GM12878 (cell line): ENCODE measurements at regions not wholly inside any gene's neighbourhood (a gene's known extent, or its start where the extent isn't known, plus 50 kb on each side); places are given as distances from the start of the nearest gene placed in this dataset.

Experiments
- ATAC-seq: fragments of 200-7000 bp; cut with Tn5 transposase; 3 replicates; pipeline ENCODE4 v1.9.1; 2020; ENCODE audit warnings: mild to moderate bottlenecking, moderate library complexity
- BruUV-seq: library from RNA; stranded (reverse); fragments of 400-500 nt; replicated peaks from 2 replicates; lab custom pipeline; 2021; lab: Mats Ljungman, UMichigan
- CTCF ChIA-PET: fragments of 300-600 bp; sonication (Branson Sonifier 250); formaldehyde crosslinking; extraction: SDS; loops from one replicate; lab custom pipeline; 2021; ENCODE audit warnings: inconsistent platforms; lab: Yijun Ruan, JAX
- POLR2A ChIA-PET: fragments of 350-600 bp; formaldehyde crosslinking; extraction: SDS; loops from one replicate; lab custom pipeline; 2021; ENCODE audit warnings: inconsistent platforms; lab: Charles Lee
- RAD21 ChIA-PET: fragments of 300-600 bp; sonication (Branson Sonifier 250); formaldehyde crosslinking; loops from one replicate; lab custom pipeline; 2023; ENCODE audit warnings: antibody characterized with exemption; ENCODE audit not compliant: unreplicated experiment; lab: Charles Lee
- SMC1A ChIA-PET: fragments of 300-600 bp; sonication (Branson Sonifier 250); formaldehyde crosslinking; loops from one replicate; lab custom pipeline; 2023; ENCODE audit not compliant: unreplicated experiment, uncharacterized antibody; lab: Charles Lee
- DNase-seq: peaks from one replicate; pipeline ENCODE4 v3.0.0-alpha.2; 2011; ENCODE audit warnings: low read depth, low spot score
- FAIRE-seq: peaks from 3 replicates; lab custom pipeline; 2011; peaks lifted over from hg19 to GRCh38; lab: Jason Lieb, UNC
- H2AFZ ChIP-seq: 2 replicates; pipeline ENCODE4 v1.6.0; 2011; ENCODE audit warnings: low read depth, low read length, control low read depth; ENCODE audit not compliant: control insufficient read depth
- H3K27ac ChIP-seq: 2 replicates; pipeline ENCODE4 v1.5.1; 2011; ENCODE audit warnings: control low read depth; ENCODE audit not compliant: control insufficient read depth, insufficient read depth
- H3K27me3 ChIP-seq, 2 experiments: replicated peaks in 1 of 2; 2 replicates each; pipeline versions ENCODE4 v1.6.0 to v1.6.1; 2011; ENCODE audit warnings: low read length in 1 of 2; ENCODE audit not compliant: control insufficient read depth in 2 of 2, insufficient read depth in 2 of 2
- H3K36me3 ChIP-seq, 2 experiments: 2 replicates each; pipeline ENCODE4 v1.5.1; 2011; ENCODE audit warnings: low read length in 1 of 2; ENCODE audit not compliant: control insufficient read depth in 2 of 2, insufficient read depth in 2 of 2
- H3K4me1 ChIP-seq: 2 replicates; pipeline ENCODE4 v1.6.1; 2011; ENCODE audit warnings: mild to moderate bottlenecking, low read length, moderate library complexity, mixed read lengths; ENCODE audit not compliant: control insufficient read depth, insufficient read depth
- H3K4me2 ChIP-seq: 2 replicates; pipeline ENCODE4 v1.6.0; 2011; ENCODE audit warnings: control low read depth; ENCODE audit not compliant: control insufficient read depth, insufficient read depth
- H3K4me3 ChIP-seq: fragments of 200-600 bp; sonication (generic); 2 replicates; pipeline ENCODE4 v1.5.1; 2016
- H3K79me2 ChIP-seq: 2 replicates; pipeline ENCODE4 v1.6.0; 2011; ENCODE audit warnings: low read length; ENCODE audit not compliant: control insufficient read depth, insufficient read depth
- H3K9ac ChIP-seq: 2 replicates; pipeline ENCODE4 v1.8.0; 2011; ENCODE audit warnings: low read length, control low read depth, mixed read lengths; ENCODE audit not compliant: control insufficient read depth, insufficient read depth
- H3K9me3 ChIP-seq: replicated peaks from 3 replicates; pipeline ENCODE4 v1.5.1; 2011; ENCODE audit warnings: mild to moderate bottlenecking, low read length; ENCODE audit not compliant: control insufficient read depth, insufficient read depth
- H4K20me1 ChIP-seq: 2 replicates; pipeline ENCODE4 v1.6.0; 2011; ENCODE audit not compliant: control insufficient read depth, insufficient read depth
- CHD4 ChIP-seq: fragments of 200-600 bp; sonication (generic); IDR thresholded peaks from 2 replicates; pipeline ENCODE4 v1.6.1; 2016; ENCODE audit warnings: mild to moderate bottlenecking
- E2F8 ChIP-seq: fragments of 450-650 bp; IDR thresholded peaks from 2 replicates; pipeline ENCODE4 v1.6.1; 2018; ENCODE audit warnings: mild to moderate bottlenecking, low read depth, moderate library complexity; ENCODE audit not compliant: partially characterized antibody
- EZH2 ChIP-seq: IDR thresholded peaks from 2 replicates; pipeline ENCODE4 v1.6.1; 2012; ENCODE audit warnings: low read depth, mild to moderate bottlenecking, control low read depth, inconsistent platforms, low read length, borderline replicate concordance; ENCODE audit not compliant: control insufficient read depth
- HDAC6 ChIP-seq: fragments of 200-600 bp; sonication (generic); IDR thresholded peaks from one replicate; pipeline ENCODE4 v1.8.0; 2017; ENCODE audit warnings: antibody characterized with exemption; ENCODE audit not compliant: unreplicated experiment
- IKZF2 ChIP-seq, 2 experiments: fragments of 450-650 bp; IDR thresholded peaks; 2 replicates each; pipeline ENCODE4 v1.6.1; 2017; ENCODE audit warnings: mild to moderate bottlenecking in 2 of 2, moderate library complexity in 2 of 2
- LARP7 ChIP-seq: fragments of 450-650 bp; IDR thresholded peaks from 2 replicates; pipeline ENCODE4 v1.6.1; 2017; ENCODE audit warnings: mild to moderate bottlenecking
- NBN ChIP-seq: fragments of 450-650 bp; IDR thresholded peaks from 2 replicates; pipeline ENCODE4 v1.6.1; 2016
- PAX8 ChIP-seq: fragments of 450-650 bp; IDR thresholded peaks from 2 replicates; pipeline ENCODE4 v1.6.1; 2017; ENCODE audit warnings: mild to moderate bottlenecking, moderate library complexity
- RB1 ChIP-seq: fragments of 450-650 bp; formaldehyde crosslinking; IDR thresholded peaks from 2 replicates; pipeline ENCODE4 v1.6.1; 2017; ENCODE audit warnings: mild to moderate bottlenecking, borderline replicate concordance
- TCF7 ChIP-seq: IDR thresholded peaks from 2 replicates; pipeline ENCODE4 v1.6.1; 2014; ENCODE audit warnings: antibody characterized with exemption, borderline replicate concordance
- ZNF207 ChIP-seq: fragments of 450-650 bp; IDR thresholded peaks from 2 replicates; pipeline ENCODE4 v1.6.1; 2014; ENCODE audit warnings: antibody characterized with exemption, mild to moderate bottlenecking, borderline replicate concordance
- ZSCAN29 ChIP-seq: fragments of 450-650 bp; IDR thresholded peaks from 2 replicates; pipeline ENCODE4 v1.6.1; 2017; ENCODE audit warnings: mild to moderate bottlenecking, moderate library complexity
- WGBS: methylation state at CpG from one replicate; pipeline ENCODE4 v1.1.6; 2016; ENCODE audit warnings: low lambda C conversion rate; ENCODE audit not compliant: insufficient replicate concordance, insufficient coverage; ENCODE audit errors: missing lambda C conversion rate; 5-methylcytosine and 5-hydroxymethylcytosine counted together
- in situ Hi-C: fragments of 300-500 bp; cut with MboI; formaldehyde crosslinking; loops from 9 replicates; pipeline ENCODE4 v1.14.3; 2018; ENCODE audit warnings: mixed read lengths
- intact Hi-C: fragments of 100-400 bp; cut with micrococcal nuclease; formaldehyde crosslinking; loops from one replicate; pipeline ENCODE4 v1.14.2; 2022; ENCODE audit not compliant: unreplicated experiment

- intact Hi-C loops (loop anchor here (5.0 kb wide), 1 partner anchor 193 kb away; no protein-coding TSS in a partner anchor), in situ Hi-C loops (no loop called here)
- Histone ChIP-seq H3K9ac (no peak overlapping the region), H3K27me3 (no peaks in the 10 kb centered on the region), H3K27ac (no peak overlapping the region), H4K20me1 (no peaks in the 10 kb centered on the region), H3K4me2 (no peak overlapping the region), H3K79me2 (no peaks in the 10 kb centered on the region), H3K4me3 (no peak overlapping the region), H3K4me1 (no peaks in the 10 kb centered on the region), H3K9me3 (no peaks in the 10 kb centered on the region), H3K36me3 (no peaks in the 10 kb centered on the region), H2AFZ (no peak overlapping the region)
- ChIA-PET RAD21 (interaction anchor here (0.8 kb wide), 1 partner anchor 49 kb away, joined by 3 read pairs; no protein-coding TSS in a partner anchor), CTCF (interaction anchor here (1.5 kb wide), 1 partner anchor 193 kb away, joined by 5 read pairs; no protein-coding TSS in a partner anchor), POLR2A (interaction anchor here (0.7 kb wide), 1 partner anchor 9 kb away, joined by 3 read pairs; no protein-coding TSS in a partner anchor), SMC1A (no interaction called here)
- no peak for ATAC-seq
- no TSS peak for BruUV-seq
- 0% methylated on average over 1 of the region's 1 CpG for WGBS
- no peak for FAIRE-seq
- no peak for DNase-seq
- TF ChIP-seq IKZF2 (IDR thresholded peaks at IDR 0.05) (no peak), ZNF207 (no peak), PAX8 (no peak)
Observed at GRCh38 chr20:12014736-12015135, 97.0 kb downstream of the BTBD3 start.

- 0% methylated on average over 2 of the region's 2 CpGs for WGBS
- Histone ChIP-seq H3K4me3 (no peak overlapping the region), H3K4me1 (no peaks in the 10 kb centered on the region), H3K4me2 (no peak overlapping the region), H2AFZ (no peak overlapping the region), H3K27me3 (no peaks in the 10 kb centered on the region), H3K36me3 (no peaks in the 10 kb centered on the region), H3K79me2 (no peaks in the 10 kb centered on the region), H3K27ac (no peak overlapping the region), H3K9me3 (no peaks in the 10 kb centered on the region), H3K9ac (no peak overlapping the region), H4K20me1 (no peaks in the 10 kb centered on the region)
- ATAC-seq (no peak), FAIRE-seq (no peak), DNase-seq (no peak)
- intact Hi-C loops (no loop called here), in situ Hi-C loops (no loop called here)
- POLR2A ChIA-PET: no interaction called here
- SMC1A ChIA-PET: interaction anchor here (0.8 kb wide), 2 partner anchors 12 to 22 kb away, joined by 3 read pairs; no protein-coding TSS in a partner anchor
- BruUV-seq: no TSS peak
- TF ChIP-seq HDAC6 (no peak), CHD4 (no peak), NBN (no peak), E2F8 (no peak), RB1 (no peak), LARP7 (no peak), ZSCAN29 (no peak), TCF7 (no peak), EZH2 (no peak)
- CTCF ChIA-PET: interaction anchor here (0.9 to 1.8 kb wide), 3 partner anchors 16 to 192 kb away, joined by 3 to 5 read pairs (median 5); no protein-coding TSS in a partner anchor
- RAD21 ChIA-PET: no interaction called here
Observed at GRCh38 chr20:12016291-12016690, 98.6 kb downstream of the BTBD3 start.
